ENCODE measurements at regions not wholly inside any gene's neighbourhood (a gene's known extent, or its start where the extent isn't known, plus 50 kb on each side); places are given as distances from the start of the nearest gene placed in this dataset.

GRCh38 chr12:113697651-113698509 is 226.2 kb upstream of the LHX5 start:
- no peak overlapping the region for H3K4me2 ChIP-seq (ENCODE audit: low read depth, low read length, poor library complexity, severe bottlenecking)
- H3K9me2 ChIP-seq (replicated peaks; ENCODE audit: insufficient read depth, low read length): no peaks in the 10 kb centered on the region
- TF ChIP-seq CTCF (IDR thresholded peaks at IDR 0.05; ENCODE audit: insufficient read depth, low read length, poor library complexity, severe bottlenecking) (no peak), EZH2phosphoT487 (conservative IDR thresholded peaks at IDR 0.05; ENCODE audit: low read length) (no peak)
- H3K36me3 ChIP-seq (ENCODE audit: low read length): no peaks in the 10 kb centered on the region
- H3K9me3 ChIP-seq (ENCODE audit: insufficient read depth, low read length): no peaks in the 10 kb centered on the region
- no peak overlapping the region for H3K4me3 ChIP-seq (ENCODE audit: insufficient read depth, low read length, poor library complexity, severe bottlenecking)
- H3K9ac ChIP-seq (ENCODE audit: low read length): no peak overlapping the region
- no peak overlapping the region for H3K27ac ChIP-seq (ENCODE audit: low read depth, low read length)
- H2AFZ ChIP-seq (ENCODE audit: low read depth, low read length, severe bottlenecking): no peak overlapping the region
- H3F3A ChIP-seq (ENCODE audit: insufficient read depth): no peaks in the 10 kb centered on the region
- no peaks in the 10 kb centered on the region for H3K79me2 ChIP-seq (ENCODE audit: insufficient read depth, low read length)
- H4K20me1 ChIP-seq (ENCODE audit: low read depth, low read length): no peaks in the 10 kb centered on the region
- 0 out of 2 replicates have a peak, but pooled peaks cover 3% of the 10 kb centered on the region for H3K27me3 ChIP-seq (ENCODE audit: low read length)

- Histone ChIP-seq H3K36me3 (ENCODE audit: low read length) (no peaks in the 10 kb centered on the region), H3K9me3 (ENCODE audit: insufficient read depth, low read length) (no peaks in the 10 kb centered on the region), H3K9me2 (replicated peaks; ENCODE audit: insufficient read depth, low read length) (no peaks in the 10 kb centered on the region), H4K20me1 (ENCODE audit: low read depth, low read length) (no peaks in the 10 kb centered on the region), H3K9ac (ENCODE audit: low read length) (no peak overlapping the region), H3K4me3 (ENCODE audit: insufficient read depth, low read length, poor library complexity, severe bottlenecking) (no peak overlapping the region), H3K79me2 (ENCODE audit: insufficient read depth, low read length) (no peaks in the 10 kb centered on the region), H3K27ac (ENCODE audit: low read depth, low read length) (no peak overlapping the region), H3K27me3 (ENCODE audit: low read length) (0 out of 2 replicates have a peak, but pooled peaks cover 3% of the 10 kb centered on the region), H3F3A (ENCODE audit: insufficient read depth) (no peaks in the 10 kb centered on the region), H3K4me2 (ENCODE audit: low read depth, low read length, poor library complexity, severe bottlenecking) (no peak overlapping the region), H2AFZ (ENCODE audit: low read depth, low read length, severe bottlenecking) (no peak overlapping the region)
- TF ChIP-seq EZH2phosphoT487 (conservative IDR thresholded peaks at IDR 0.05; ENCODE audit: low read length) (no peak), CTCF (IDR thresholded peaks at IDR 0.05; ENCODE audit: insufficient read depth, low read length, poor library complexity, severe bottlenecking) (no peak)
Observed at GRCh38 chr12:113697104-113697503, 225.4 kb upstream of the LHX5 start.

- H3K4me2 ChIP-seq (ENCODE audit: low read depth, low read length, poor library complexity, severe bottlenecking): no peak overlapping the region
- no peaks in the 10 kb centered on the region for H3K36me3 ChIP-seq (ENCODE audit: low read length)
- no peaks in the 10 kb centered on the region for H3K79me2 ChIP-seq (ENCODE audit: insufficient read depth, low read length)
- TF ChIP-seq CTCF (IDR thresholded peaks at IDR 0.05; ENCODE audit: insufficient read depth, low read length, poor library complexity, severe bottlenecking): no peak
- no peak for TF ChIP-seq EZH2phosphoT487 (conservative IDR thresholded peaks at IDR 0.05; ENCODE audit: low read length)
- H3F3A ChIP-seq (ENCODE audit: insufficient read depth): no peaks in the 10 kb centered on the region
- no peaks in the 10 kb centered on the region for H3K27me3 ChIP-seq (ENCODE audit: low read length)
- H3K4me3 ChIP-seq (ENCODE audit: insufficient read depth, low read length, poor library complexity, severe bottlenecking): no peak overlapping the region
- no peaks in the 10 kb centered on the region for H3K9me3 ChIP-seq (ENCODE audit: insufficient read depth, low read length)
- no peak overlapping the region for H2AFZ ChIP-seq (ENCODE audit: low read depth, low read length, severe bottlenecking)
- H3K9me2 ChIP-seq (replicated peaks; ENCODE audit: insufficient read depth, low read length): no peaks in the 10 kb centered on the region
- H3K27ac ChIP-seq (ENCODE audit: low read depth, low read length): no peak overlapping the region
- H4K20me1 ChIP-seq (ENCODE audit: low read depth, low read length): no peaks in the 10 kb centered on the region
- no peak overlapping the region for H3K9ac ChIP-seq (ENCODE audit: low read length)
Observed at GRCh38 chr12:113693693-113694092, 222.0 kb upstream of the LHX5 start.

Measured in SU-DHL-6 (cell line).